Body of pancreas (tissue), 4 donors: ENCODE measurements at regions not wholly inside any gene's neighbourhood (a gene's known extent, or its start where the extent isn't known, plus 50 kb on each side); places are given as distances from the start of the nearest gene placed in this dataset.

Experiments
- POLR2A ChIP-seq, 3 donors: fragments of 450-650 bp; IDR thresholded peaks; one replicate each; pipeline ENCODE4 v1.6.1; 2016; ENCODE audit warnings: antibody characterized with exemption in 3 of 3, mild to moderate bottlenecking in 2 of 3
- TF ChIP-seq, protein P1 (sequence below), 7 experiments: fragments of 450-650 bp in 4 of 7; fragments of 200-600 bp in 3 of 7; sonication (generic) in 3 of 7; IDR thresholded peaks; one replicate each; pipeline ENCODE4 v1.5.1; 2016 to 2019; ENCODE audit warnings: antibody characterized with exemption in 7 of 7

DNA sequence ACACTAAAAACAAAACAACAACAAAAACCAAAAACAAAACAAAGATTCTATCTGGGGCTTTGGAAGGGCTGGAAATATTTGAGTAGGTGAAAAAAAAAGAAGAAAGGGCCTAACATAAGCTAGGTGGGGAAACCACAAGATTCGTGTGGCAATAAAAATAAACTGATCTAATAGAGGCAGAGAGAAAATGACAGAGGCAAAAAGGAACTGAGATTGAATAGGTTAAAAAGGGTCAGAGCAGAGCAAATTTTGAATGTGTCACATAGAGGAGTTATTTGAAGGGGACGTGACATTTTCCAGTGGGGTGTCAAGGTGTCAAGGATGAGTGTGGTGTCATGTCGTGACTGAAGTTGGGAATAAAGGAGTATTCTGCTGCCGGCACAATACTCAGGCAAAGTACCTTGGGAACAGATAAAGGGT lies 65.2 kb upstream of the RALGPS2 start:
- TF ChIP-seq, protein P1, sequence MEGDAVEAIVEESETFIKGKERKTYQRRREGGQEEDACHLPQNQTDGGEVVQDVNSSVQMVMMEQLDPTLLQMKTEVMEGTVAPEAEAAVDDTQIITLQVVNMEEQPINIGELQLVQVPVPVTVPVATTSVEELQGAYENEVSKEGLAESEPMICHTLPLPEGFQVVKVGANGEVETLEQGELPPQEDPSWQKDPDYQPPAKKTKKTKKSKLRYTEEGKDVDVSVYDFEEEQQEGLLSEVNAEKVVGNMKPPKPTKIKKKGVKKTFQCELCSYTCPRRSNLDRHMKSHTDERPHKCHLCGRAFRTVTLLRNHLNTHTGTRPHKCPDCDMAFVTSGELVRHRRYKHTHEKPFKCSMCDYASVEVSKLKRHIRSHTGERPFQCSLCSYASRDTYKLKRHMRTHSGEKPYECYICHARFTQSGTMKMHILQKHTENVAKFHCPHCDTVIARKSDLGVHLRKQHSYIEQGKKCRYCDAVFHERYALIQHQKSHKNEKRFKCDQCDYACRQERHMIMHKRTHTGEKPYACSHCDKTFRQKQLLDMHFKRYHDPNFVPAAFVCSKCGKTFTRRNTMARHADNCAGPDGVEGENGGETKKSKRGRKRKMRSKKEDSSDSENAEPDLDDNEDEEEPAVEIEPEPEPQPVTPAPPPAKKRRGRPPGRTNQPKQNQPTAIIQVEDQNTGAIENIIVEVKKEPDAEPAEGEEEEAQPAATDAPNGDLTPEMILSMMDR (IDR thresholded peaks at IDR 0.05) = no peak
- no peak for TF ChIP-seq POLR2A (IDR thresholded peaks at IDR 0.05)
